Heart left ventricle (tissue), 16 donors: ENCODE measurements at regions not wholly inside any gene's neighbourhood (a gene's known extent, or its start where the extent isn't known, plus 50 kb on each side); places are given as distances from the start of the nearest gene placed in this dataset.

Experiments
- ATAC-seq, 4 donors: fragments of 200-7000 bp; cut with Tn5 transposase; one replicate each; pipeline ENCODE4 v1.9.1; 2020 to 2022; ENCODE audit warnings: moderate library complexity in 4 of 4, mild to moderate bottlenecking in 3 of 4, moderate number of reproducible peaks in 1 of 4
- DNase-seq, 5 donors: peaks; one replicate each; pipeline ENCODE4 v3.0.0-alpha.2; 2020
- H3K27ac ChIP-seq, 12 donors: fragments of 200-600 bp; sonication (generic) in 4 of 12; one replicate each; pipeline versions ENCODE4 v1.5.0 to v1.8.0; 2016 to 2022; ENCODE audit warnings: mild to moderate bottlenecking in 2 of 12
- H3K27me3 ChIP-seq, 9 donors: fragments of 200-600 bp; sonication (generic) in 2 of 9; one replicate each; pipeline versions ENCODE4 v1.5.1 to v1.8.0; 2016 to 2022; ENCODE audit warnings: mild to moderate bottlenecking in 3 of 9
- H3K36me3 ChIP-seq, 9 donors: fragments of 200-600 bp; sonication (generic) in 2 of 9; one replicate each; pipeline versions ENCODE4 v1.5.0 to v1.8.0; 2018 to 2022; ENCODE audit warnings: mild to moderate bottlenecking in 2 of 9
- H3K4me1 ChIP-seq, 12 donors: fragments of 200-600 bp; sonication (generic) in 4 of 12; one replicate each; pipeline versions ENCODE4 v1.5.0 to v1.8.0; 2016 to 2022; ENCODE audit warnings: mild to moderate bottlenecking in 3 of 12
- H3K4me3 ChIP-seq, 12 donors: fragments of 200-600 bp; sonication (generic) in 4 of 12; one replicate each; pipeline versions ENCODE4 v1.5.0 to v1.8.0; 2017 to 2022; ENCODE audit warnings: mild to moderate bottlenecking in 9 of 12, moderate library complexity in 4 of 12
- H3K9me3 ChIP-seq, 12 donors: fragments of 200-600 bp; sonication (generic) in 4 of 12; one replicate each; pipeline versions ENCODE4 v1.5.0 to v1.8.0; 2016 to 2022; ENCODE audit warnings: mild to moderate bottlenecking in 1 of 12
- POLR2A ChIP-seq, 2 donors: fragments of 450-650 bp; IDR thresholded peaks; one replicate each; pipeline ENCODE4 v1.6.1; 2017; ENCODE audit warnings: antibody characterized with exemption in 2 of 2, mild to moderate bottlenecking in 2 of 2, moderate library complexity in 2 of 2
- WGBS, 4 donors: extraction: QIAGEN DNeasy Blood & Tissue Kit in 2 of 4; methylation state at CpG; one replicate each; pipeline versions ENCODE4 v1.1.5 to v1.1.7; 2013 to 2018; 5-methylcytosine and 5-hydroxymethylcytosine counted together
- intact Hi-C, 10 donors: fragments of 100-400 bp; cut with DNase I; formaldehyde crosslinking; loops; one replicate each; pipeline versions ENCODE4 v1.11.1 to v1.14.2; 2022
- TF ChIP-seq, protein P1 (sequence below), 12 donors: fragments of 200-600 bp; sonication (generic) in 4 of 12; IDR thresholded peaks; one replicate each; pipeline versions ENCODE4 v1.5.0 to v1.8.0; 2018 to 2022; ENCODE audit warnings: antibody characterized with exemption in 12 of 12, mild to moderate bottlenecking in 5 of 12
- donor health status: ischemic (EF 13 %, LVEDD 7.1; RV severe dilation, severe dysfunction).
- donor health status: healthy with polysubstance abuse.
- donor health status: DM: no; HTN: yes; CAD: no.
- donor health status: DM: no; HTN: no; CAD: no.
- donor health status: ischemic (EF 25% LVEDD 6.9; RV normal size, moderate dysfunction).
- donor health status: ischemic (EF 25% LVEDD 5.7; RV mildly dilated, moderate dysfunction).
- donor health status: healthy.
- donor health status: DM: yes; HTN: yes; CAD: no.
- donor health status: ischemic (EF 35%, LVEDD 5.7; RV mildly dilated, moderate dysfunction).
- donor health status: nonischemic (EF 11% LVEDD 7.7; RV severe dilation, severe dysfunction).
- donor health status: DM: yes; HTN: yes; CAD: no.
- donor health status: PGD.
- donor health status: ischemic (EF 29% LVEDD 5.4; RV normal size, mild dysfunction).
- donor health status: nonischemic (EF 23%, LVEDD 6.1; RV moderate dilation, normal function).

DNA sequence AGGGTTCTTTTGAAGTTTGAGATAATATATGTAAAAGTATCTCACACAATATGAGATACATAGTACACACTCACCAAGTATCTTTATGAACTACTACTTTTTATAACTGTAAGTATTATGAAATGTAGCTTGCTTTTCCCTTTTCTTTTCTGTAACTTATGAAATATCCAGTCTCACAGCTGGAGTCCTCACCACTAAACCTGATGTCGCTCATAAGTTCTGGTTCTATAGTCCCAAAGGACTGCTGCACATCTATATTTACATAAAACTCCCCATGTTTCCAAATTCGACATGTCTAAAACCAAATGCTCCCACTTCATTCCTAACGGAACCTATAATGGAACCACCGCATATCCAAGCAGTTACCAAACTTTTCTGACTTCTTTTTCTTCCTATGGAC lies 186.5 kb upstream of the SLC7A11 start:
- no peak for TF ChIP-seq POLR2A (IDR thresholded peaks at IDR 0.05)
- TF ChIP-seq, protein P1, sequence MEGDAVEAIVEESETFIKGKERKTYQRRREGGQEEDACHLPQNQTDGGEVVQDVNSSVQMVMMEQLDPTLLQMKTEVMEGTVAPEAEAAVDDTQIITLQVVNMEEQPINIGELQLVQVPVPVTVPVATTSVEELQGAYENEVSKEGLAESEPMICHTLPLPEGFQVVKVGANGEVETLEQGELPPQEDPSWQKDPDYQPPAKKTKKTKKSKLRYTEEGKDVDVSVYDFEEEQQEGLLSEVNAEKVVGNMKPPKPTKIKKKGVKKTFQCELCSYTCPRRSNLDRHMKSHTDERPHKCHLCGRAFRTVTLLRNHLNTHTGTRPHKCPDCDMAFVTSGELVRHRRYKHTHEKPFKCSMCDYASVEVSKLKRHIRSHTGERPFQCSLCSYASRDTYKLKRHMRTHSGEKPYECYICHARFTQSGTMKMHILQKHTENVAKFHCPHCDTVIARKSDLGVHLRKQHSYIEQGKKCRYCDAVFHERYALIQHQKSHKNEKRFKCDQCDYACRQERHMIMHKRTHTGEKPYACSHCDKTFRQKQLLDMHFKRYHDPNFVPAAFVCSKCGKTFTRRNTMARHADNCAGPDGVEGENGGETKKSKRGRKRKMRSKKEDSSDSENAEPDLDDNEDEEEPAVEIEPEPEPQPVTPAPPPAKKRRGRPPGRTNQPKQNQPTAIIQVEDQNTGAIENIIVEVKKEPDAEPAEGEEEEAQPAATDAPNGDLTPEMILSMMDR (IDR thresholded peaks at IDR 0.05), result no peak
- H3K4me1 ChIP-seq, result no peaks in the 10 kb centered on the region
- 86 to 90% (median 87%) methylated on average over 4 of the region's 4 CpGs for WGBS, 4 donors
- no peak overlapping the region for H3K4me3 ChIP-seq
- H3K27ac ChIP-seq, result no peak overlapping the region
- H3K27me3 ChIP-seq, result no peaks in the 10 kb centered on the region
- intact Hi-C loops, result no loop called here
- no peak for ATAC-seq
- peaks cover 0 to 17% (median 0%) of the 10 kb centered on the region in 12 donors for H3K9me3 ChIP-seq
- DNase-seq, result no peak
- no peaks in the 10 kb centered on the region for H3K36me3 ChIP-seq

DNA sequence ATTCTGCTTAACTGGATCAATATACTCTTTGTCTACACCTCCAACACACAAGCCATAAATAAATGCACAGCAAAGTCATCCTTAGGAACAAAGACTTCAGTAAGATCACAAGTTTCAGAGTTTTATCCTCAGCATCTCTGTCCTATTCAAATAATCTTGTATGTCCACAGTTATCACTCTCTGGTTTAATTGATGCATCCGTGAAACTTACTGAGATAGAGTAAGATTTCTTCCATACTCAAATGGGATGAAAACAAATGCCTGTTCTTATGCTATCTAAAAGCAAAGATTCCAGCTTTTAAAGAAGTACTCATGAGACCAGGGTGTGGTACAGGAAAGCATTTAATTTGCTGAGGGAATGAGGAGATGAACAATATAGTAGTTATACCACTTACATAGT lies 184.6 kb upstream of the SLC7A11 start:
- Histone ChIP-seq H3K27ac (no peak overlapping the region), H3K27me3 (no peaks in the 10 kb centered on the region), H3K36me3 (no peaks in the 10 kb centered on the region), H3K4me3 (no peak overlapping the region), H3K9me3 (no peaks in the 10 kb centered on the region), H3K4me1 (no peaks in the 10 kb centered on the region)
- TF ChIP-seq, protein P1 (IDR thresholded peaks at IDR 0.05), result no peak
- intact Hi-C loops, result no loop called here
- ATAC-seq, result no peak
- WGBS, 4 donors, result 77 to 92% (median 83%) methylated on average over 1 of the region's 1 CpG
- DNase-seq, result no peak

DNA sequence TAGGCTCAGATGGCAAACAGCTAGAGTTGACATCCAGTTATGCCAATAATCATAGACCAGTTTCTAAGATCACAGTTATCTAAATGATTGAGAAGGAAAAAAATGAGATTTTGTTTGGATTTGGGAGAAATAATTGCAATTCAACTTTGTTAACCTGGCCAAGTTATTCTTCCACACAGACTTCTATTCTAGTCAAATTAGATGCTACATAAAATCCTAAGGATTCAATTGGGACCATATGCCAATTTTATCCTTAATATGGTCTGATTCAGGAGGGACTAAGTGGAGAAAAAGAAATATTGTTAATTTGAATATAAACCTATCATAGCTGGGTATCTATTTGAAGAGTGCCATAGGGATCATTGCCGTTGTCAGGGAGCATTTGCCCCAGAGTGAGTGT lies 178.3 kb upstream of the SLC7A11 start:
- no peaks in the 10 kb centered on the region for H3K36me3 ChIP-seq
- H3K9me3 ChIP-seq, result no peaks in the 10 kb centered on the region
- intact Hi-C loops, result no loop called here
- no peaks in the 10 kb centered on the region for H3K4me1 ChIP-seq
- H3K4me3 ChIP-seq, result no peak overlapping the region
- TF ChIP-seq POLR2A (IDR thresholded peaks at IDR 0.05), result no peak
- TF ChIP-seq, protein P1 (IDR thresholded peaks at IDR 0.05), result no peak
- H3K27me3 ChIP-seq, result no peaks in the 10 kb centered on the region
- DNase-seq, result no peak
- no peak overlapping the region for H3K27ac ChIP-seq
- 86 to 100% (median 91%) methylated on average over 1 of the region's 1 CpG for WGBS, 4 donors
- no peak for ATAC-seq

DNA sequence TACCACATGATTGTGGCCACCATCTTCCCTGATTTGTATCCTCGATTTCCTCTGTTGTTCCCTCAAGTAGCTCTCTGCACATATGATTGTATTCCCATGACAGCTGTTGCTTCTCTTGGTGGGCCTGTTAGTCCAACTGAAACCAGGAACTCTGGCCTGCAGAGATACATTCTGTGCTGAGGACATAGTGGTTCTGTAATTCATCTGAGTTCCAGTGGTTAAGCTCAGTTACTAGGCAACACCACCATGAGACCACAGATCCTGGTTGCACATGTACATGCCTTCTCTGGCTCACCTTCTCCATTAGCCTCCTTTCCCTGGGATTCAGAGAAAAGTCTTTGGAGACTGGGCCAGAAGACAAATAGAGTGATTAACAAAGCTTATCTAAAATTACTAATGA lies 172.1 kb upstream of the SLC7A11 start:
- TF ChIP-seq, protein P1 (IDR thresholded peaks at IDR 0.05), result no peak
- no peak for TF ChIP-seq POLR2A (IDR thresholded peaks at IDR 0.05)
- no peaks in the 10 kb centered on the region for H3K4me1 ChIP-seq
- no peaks in the 10 kb centered on the region for H3K27me3 ChIP-seq
- no peak overlapping the region for H3K27ac ChIP-seq
- 75 to 91% (median 85%) methylated on average over 1 of the region's 1 CpG for WGBS, 4 donors
- no peaks in the 10 kb centered on the region for H3K36me3 ChIP-seq
- intact Hi-C loops, result no loop called here
- ATAC-seq (no peak), DNase-seq (no peak)
- no peaks in the 10 kb centered on the region for H3K9me3 ChIP-seq
- H3K4me3 ChIP-seq, result no peak overlapping the region
